NCI-H748 (cell line): ENCODE measurements at regions not wholly inside any gene's neighbourhood (a gene's known extent, or its start where the extent isn't known, plus 50 kb on each side); places are given as distances from the start of the nearest gene placed in this dataset.
A peak's percentile ranks its signal among the peaks of the same experiment; 100 is the strongest.
"Not testable (repeated sequence)": the region's sequence is repeated elsewhere in the genome, so short reads cannot be mapped to it uniquely, and the experiment has no call there.

Experiments used
- DNase-seq: peaks from one replicate; lab custom pipeline; 2025; ENCODE audit not compliant: unreplicated experiment; lab: John Stamatoyannopoulos, UW

DNA sequence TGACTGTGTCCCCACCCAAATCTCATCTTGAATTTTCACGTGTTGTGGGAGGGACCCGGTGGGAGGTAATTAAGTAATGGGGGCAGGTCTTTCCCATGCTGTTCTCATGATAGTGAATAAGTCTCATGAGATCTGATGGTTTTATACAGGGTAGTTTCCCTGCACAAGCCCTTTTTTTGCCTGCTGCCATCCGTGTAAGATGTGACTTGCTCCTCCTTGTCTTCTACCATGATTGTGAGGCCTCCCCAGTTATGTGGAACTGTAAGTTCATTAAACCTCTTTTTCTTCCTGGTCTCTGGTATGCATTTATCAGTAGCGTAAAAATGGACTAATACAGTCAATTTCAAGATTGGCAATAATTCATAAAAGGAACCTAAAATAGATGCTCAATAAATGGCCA, 261.0 kb downstream of the ETV1 start:
- DNase-seq = not testable (repeated sequence)

GRCh38 chr7:13731643-13732042, 257.8 kb downstream of the ETV1 start:
- DNase-seq = no peak

DNA sequence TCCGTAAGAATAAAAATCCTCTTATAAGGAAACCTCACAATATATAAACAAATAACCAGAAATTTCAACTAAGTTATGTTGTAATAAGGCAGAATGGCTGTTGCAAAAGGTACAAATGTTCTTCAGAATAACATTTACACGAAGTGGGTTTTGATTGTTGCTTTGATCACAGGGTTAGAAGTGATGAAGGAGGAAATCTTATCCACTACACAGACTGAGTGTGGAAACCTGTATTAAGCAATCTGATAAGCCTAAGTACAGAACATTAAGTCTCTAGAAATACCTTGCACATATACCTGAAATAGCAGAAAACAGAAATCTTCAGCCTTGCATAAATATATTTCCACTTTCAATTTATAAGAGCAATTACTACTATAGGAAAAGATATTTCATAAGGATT, 251.9 kb downstream of the ETV1 start:
- DNase-seq = no peak

DNA sequence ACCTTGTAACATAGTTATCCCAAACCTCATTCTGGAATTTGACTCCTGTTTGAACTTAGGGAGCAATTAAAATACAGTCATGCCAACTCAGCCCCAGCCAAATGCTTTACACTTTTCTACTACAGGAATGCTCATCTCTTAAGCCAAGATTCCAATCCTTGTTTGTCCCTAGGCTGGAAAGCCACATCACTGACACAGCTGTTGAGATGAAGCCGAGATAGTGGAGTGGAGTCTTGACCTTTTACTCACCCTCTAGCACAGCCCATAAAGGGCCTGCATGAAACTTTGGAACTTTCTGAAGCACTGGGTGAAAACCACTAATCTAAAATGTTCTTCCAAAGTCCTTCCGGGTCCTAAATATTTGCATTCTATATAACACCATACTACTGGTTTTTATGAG, 247.3 kb downstream of the ETV1 start:
- no peak for DNase-seq

GRCh38 chr7:13742811-13743210, 246.7 kb downstream of the ETV1 start:
- peak; percentile 78 for DNase-seq

DNA sequence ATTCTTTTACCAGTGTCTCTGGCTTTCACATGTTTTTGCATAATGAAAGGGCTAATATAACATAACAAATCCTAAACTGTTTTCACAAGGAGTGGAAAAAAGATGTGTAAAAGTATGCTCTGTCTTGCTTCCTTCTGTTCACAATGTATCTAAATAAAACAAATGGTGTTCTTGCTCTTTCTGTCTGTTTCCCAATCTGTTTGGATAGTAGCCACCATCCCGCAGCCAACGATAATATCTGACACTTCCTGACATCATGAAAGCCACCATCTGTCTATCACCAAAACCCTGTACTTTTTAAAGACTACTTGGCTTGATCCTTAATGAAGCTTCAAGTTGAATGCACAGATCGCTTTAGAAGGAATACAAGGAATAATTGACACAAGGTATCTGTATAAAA, 246.2 kb downstream of the ETV1 start:
- no peak for DNase-seq

- DNase-seq = peak; percentile 61
Measured at GRCh38 chr7:13745530-13745929, 243.9 kb downstream of the ETV1 start.

GRCh38 chr7:13748998-13749397, 240.5 kb downstream of the ETV1 start:
- peak; percentile 86 for DNase-seq

DNA sequence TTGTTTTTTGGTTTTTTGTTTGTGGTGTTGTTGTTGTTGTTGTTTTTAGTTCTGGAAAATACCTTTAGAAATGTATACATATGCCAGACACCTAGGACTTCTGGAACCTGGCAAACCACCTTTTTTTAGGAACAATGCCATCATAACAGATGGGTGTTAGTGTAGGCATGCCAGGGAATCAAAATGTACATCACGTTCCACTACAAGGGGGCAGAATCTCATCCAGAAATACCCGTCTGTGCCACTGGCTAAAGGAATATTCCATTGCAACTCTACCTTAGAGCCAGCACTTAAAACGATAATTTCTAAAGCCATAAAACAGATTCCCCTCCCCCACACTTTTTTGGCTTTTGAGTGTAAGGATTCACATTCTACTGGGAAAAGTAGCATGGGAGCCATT, 239.8 kb downstream of the ETV1 start:
- DNase-seq = no peak

DNA sequence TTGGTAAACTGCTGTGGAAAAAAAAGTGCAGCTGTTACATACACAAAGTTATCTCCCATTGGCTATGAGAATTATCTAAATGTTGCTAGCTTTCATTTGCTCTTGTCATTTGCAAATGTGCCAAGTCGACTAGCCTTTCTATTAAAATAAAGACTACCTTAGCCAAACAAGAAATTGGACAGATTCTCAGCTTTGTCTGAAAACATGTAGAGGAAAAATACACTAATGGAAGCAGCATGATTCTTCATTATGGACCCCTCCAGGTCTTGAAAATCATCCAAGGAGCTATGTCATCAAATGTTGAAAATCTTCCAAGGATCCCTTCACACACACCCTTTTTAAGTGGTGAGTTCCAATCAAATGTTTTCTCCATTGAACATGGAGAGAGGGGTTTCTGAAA, 237.7 kb downstream of the ETV1 start:
- DNase-seq = no peak

DNA sequence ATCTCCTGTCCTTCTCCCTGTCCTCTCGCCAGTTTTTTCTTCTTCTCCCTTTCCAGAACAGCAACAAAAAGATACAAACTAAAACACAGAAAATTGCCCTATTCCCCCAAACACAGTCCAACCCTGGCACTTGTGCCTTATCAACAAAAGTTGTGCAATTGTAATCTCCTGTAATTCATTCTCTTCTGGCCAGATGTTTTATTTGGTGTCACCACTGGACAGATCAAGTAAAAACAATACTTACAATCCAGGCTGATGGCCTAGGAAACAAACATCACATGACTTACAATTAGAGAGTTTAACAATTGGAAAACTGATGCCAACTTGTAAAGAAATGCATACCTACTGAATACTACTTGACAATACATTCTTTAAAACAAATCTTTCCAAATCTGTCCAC, 231.6 kb downstream of the ETV1 start:
- no peak for DNase-seq

GRCh38 chr7:13765853-13766252, 223.6 kb downstream of the ETV1 start:
- DNase-seq = not testable (repeated sequence)

DNA sequence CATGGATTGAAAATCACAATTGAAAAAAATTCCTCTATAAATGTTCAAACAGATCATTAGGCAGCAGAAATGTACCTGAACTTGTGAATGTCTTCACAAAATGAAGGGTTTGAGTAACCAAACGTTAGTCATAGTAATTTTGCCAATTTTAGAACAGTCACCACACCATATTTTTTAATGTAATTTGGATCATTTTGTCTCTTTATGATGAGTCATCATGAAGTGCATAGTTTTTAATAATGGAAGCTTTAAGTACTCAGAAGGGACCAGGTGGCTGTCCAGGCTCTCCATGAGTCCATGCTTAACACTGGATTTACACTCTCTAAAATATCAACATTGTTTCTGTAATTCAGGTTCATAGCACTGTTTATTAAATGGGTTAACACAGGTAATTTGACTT, 219.2 kb downstream of the ETV1 start:
- DNase-seq = no peak

DNA sequence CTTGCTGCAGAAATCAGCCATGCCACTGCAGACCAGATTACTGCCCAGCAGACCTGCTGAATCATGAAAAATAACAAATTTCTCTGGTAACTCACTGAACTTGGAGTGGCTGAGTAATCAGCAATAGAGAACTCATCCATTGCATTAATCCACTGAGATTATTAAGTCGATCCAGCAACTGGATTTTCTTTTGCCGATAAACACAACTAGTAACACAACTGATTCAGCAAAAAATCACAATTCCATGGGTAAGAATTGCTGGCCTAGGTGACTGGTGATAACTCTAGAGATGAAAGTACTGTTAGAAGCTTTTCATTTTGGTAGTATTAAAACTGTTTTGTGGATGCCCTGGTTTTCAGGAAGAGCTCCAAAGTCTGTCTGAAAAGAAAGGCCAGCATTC, 214.5 kb downstream of the ETV1 start:
- no peak for DNase-seq

DNA sequence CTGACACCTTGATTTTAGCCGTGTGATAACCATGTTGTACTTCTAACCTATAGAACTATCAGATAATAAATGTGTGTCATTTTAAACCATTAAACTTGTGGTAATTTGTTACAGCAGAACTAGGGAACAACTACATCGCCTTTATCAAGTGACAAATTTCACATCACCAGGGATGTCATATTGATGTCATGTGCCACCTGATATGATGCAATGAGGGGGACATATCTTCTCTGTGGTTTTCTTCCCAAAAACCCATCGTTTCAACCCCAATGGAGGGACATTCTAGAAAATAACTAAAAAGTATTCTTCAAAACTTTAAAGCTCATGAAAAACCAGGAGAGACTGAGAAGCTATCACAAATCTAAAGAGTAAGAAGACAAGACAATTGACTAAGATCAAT, 212.2 kb downstream of the ETV1 start:
- no peak for DNase-seq

- DNase-seq = no peak
Measured at GRCh38 chr7:13778967-13779366, 210.5 kb downstream of the ETV1 start.

GRCh38 chr7:13790611-13791010, 198.9 kb downstream of the ETV1 start:
- no peak for DNase-seq

GRCh38 chr7:13792208-13792607, 197.3 kb downstream of the ETV1 start:
- peak; percentile 28 for DNase-seq

GRCh38 chr7:13793926-13794325, 195.5 kb downstream of the ETV1 start:
- DNase-seq = no peak

DNA sequence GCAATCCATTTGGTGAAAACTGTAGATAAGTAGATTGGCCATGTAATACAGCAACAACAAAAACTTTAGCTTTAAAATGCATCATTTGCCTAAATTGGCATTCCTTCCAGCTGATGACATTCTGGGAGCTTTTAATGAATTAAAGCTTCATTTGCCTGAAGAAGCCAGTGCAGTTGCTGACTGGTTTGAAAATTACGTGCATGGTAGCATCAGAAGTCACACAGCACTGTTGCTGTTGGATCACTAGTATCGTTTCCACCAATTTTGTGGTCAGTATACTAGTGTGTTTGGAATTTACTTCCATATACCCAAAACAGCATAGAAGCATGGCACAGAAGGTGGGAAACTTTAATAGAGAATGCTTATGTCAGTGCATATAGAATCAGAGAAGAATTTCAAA, 194.9 kb downstream of the ETV1 start:
- DNase-seq = no peak

- DNase-seq = no peak
Measured at GRCh38 chr7:13797545-13797944, 191.9 kb downstream of the ETV1 start.

GRCh38 chr7:13800694-13801448, 188.6 kb downstream of the ETV1 start:
- DNase-seq = peak; percentile 34

DNA sequence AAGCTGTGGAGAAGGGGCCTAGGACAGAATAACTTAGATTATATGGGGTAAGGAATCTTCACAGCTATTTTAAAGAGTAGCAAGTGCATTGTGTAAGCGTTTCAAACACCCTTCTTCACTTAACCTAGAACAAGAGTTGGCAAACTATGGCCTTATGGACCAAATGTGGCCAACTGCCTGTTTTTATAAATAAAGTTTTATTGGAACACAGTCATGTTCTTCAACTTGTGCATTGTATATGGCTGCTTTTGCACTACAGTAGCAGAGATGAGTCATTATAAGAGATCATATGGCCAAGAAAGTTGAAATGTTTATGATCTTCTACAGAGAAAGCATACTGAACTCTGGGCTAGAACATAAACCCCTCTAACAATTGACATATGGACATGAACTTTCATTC, 187.8 kb downstream of the ETV1 start:
- DNase-seq = no peak
